HUDEP-2 (cell line): ENCODE measurements at regions not wholly inside any gene's neighbourhood (a gene's known extent, or its start where the extent isn't known, plus 50 kb on each side); places are given as distances from the start of the nearest gene placed in this dataset.

Experiments used
- DNase-seq, 76 experiments: peaks; one replicate each; lab custom pipeline; 2025; ENCODE audit not compliant: unreplicated experiment in 76 of 76; lab: John Stamatoyannopoulos, UW

GRCh38 chr2:15775753-15776628 is 164.4 kb upstream of the MYCN start:
- DNase-seq, result no peak

- no peak for DNase-seq
These were observed 163.8 kb upstream of the MYCN start for GRCh38 chr2:15776629-15776919.

- no peak for DNase-seq
These were observed 163.2 kb upstream of the MYCN start for GRCh38 chr2:15776992-15777702.

GRCh38 chr2:15777795-15778371 is 162.5 kb upstream of the MYCN start:
- no peak for DNase-seq

- DNase-seq, result no peak
These were observed 161.7 kb upstream of the MYCN start for GRCh38 chr2:15778529-15779219.

GRCh38 chr2:15779381-15780041 is 160.8 kb upstream of the MYCN start:
- no peak for DNase-seq

- DNase-seq, result no peak
These were observed 160.1 kb upstream of the MYCN start for GRCh38 chr2:15780234-15780633.

- DNase-seq, result no peak
These were observed 159.3 kb upstream of the MYCN start for GRCh38 chr2:15780912-15781574.

- no peak for DNase-seq
These were observed 158.2 kb upstream of the MYCN start for GRCh38 chr2:15782009-15782751.

GRCh38 chr2:15782769-15783294 is 157.5 kb upstream of the MYCN start:
- no peak for DNase-seq

- DNase-seq, result no peak
These were observed 156.9 kb upstream of the MYCN start for GRCh38 chr2:15783489-15783888.

- DNase-seq, result no peak
These were observed 156.1 kb upstream of the MYCN start for GRCh38 chr2:15784106-15784885.

GRCh38 chr2:15784886-15785801 is 155.2 kb upstream of the MYCN start:
- no peak for DNase-seq

GRCh38 chr2:15786003-15786654 is 154.2 kb upstream of the MYCN start:
- DNase-seq, result no peak

- no peak for DNase-seq
These were observed 153.4 kb upstream of the MYCN start for GRCh38 chr2:15786901-15787300.

GRCh38 chr2:15787535-15788454 is 152.6 kb upstream of the MYCN start:
- DNase-seq, result no peak
